Bronchial epithelial cell (primary cell): ENCODE measurements at regions not wholly inside any gene's neighbourhood (a gene's known extent, or its start where the extent isn't known, plus 50 kb on each side); places are given as distances from the start of the nearest gene placed in this dataset.

Experiments
- DNase-seq: peaks from one replicate; pipeline ENCODE4 v3.0.0-alpha.2; 2010; ENCODE audit warnings: low read depth
- FAIRE-seq: peaks from 2 replicates; lab custom pipeline; 2011; peaks lifted over from hg19 to GRCh38; lab: Jason Lieb, UNC
- H3K27me3 ChIP-seq: 2 replicates; pipeline ENCODE4 v1.5.1; 2011; ENCODE audit warnings: low read length; ENCODE audit not compliant: control insufficient read depth, insufficient read depth
- H3K36me3 ChIP-seq: 2 replicates; pipeline ENCODE4 v1.5.1; 2011; ENCODE audit warnings: low read length; ENCODE audit not compliant: control insufficient read depth, insufficient read depth
- H3K4me3 ChIP-seq: 2 replicates; pipeline ENCODE4 v1.5.1; 2011; ENCODE audit warnings: mild to moderate bottlenecking, low read depth, low read length, control low read depth
- CTCF ChIP-seq: IDR thresholded peaks from 2 replicates; pipeline ENCODE4 v1.5.1; 2011; ENCODE audit warnings: mild to moderate bottlenecking, moderate library complexity, low read length, control low read depth, inconsistent platforms; ENCODE audit not compliant: insufficient read depth, severe bottlenecking

GRCh38 chr13:22090106-22090505 is 419.2 kb downstream of the FGF9 start:
- Histone ChIP-seq H3K27me3 (no peaks in the 10 kb centered on the region), H3K36me3 (no peaks in the 10 kb centered on the region), H3K4me3 (no peak overlapping the region)
- DNase-seq (no peak), FAIRE-seq (no peak)
- TF ChIP-seq CTCF, result no peak

- no peak for DNase-seq
- Histone ChIP-seq H3K4me3 (no peak overlapping the region), H3K36me3 (no peaks in the 10 kb centered on the region), H3K27me3 (no peaks in the 10 kb centered on the region)
- no peak for TF ChIP-seq CTCF
- no peak for FAIRE-seq
Observed at GRCh38 chr13:22091222-22091970, 420.5 kb downstream of the FGF9 start.

GRCh38 chr13:22091971-22092300 is 421.1 kb downstream of the FGF9 start:
- no peaks in the 10 kb centered on the region for H3K36me3 ChIP-seq
- no peak for FAIRE-seq
- H3K27me3 ChIP-seq, result no peaks in the 10 kb centered on the region
- no peak overlapping the region for H3K4me3 ChIP-seq
- TF ChIP-seq CTCF, result no peak
- no peak for DNase-seq

- no peak for TF ChIP-seq CTCF
- H3K36me3 ChIP-seq, result no peaks in the 10 kb centered on the region
- no peak for FAIRE-seq
- H3K27me3 ChIP-seq, result peaks cover 2% of the 10 kb centered on the region
- DNase-seq, result no peak
- no peak overlapping the region for H3K4me3 ChIP-seq
Observed at GRCh38 chr13:22092791-22093560, 422.1 kb downstream of the FGF9 start.

- Histone ChIP-seq H3K4me3 (no peak overlapping the region), H3K36me3 (no peaks in the 10 kb centered on the region), H3K27me3 (peaks cover 2% of the 10 kb centered on the region)
- no peak for DNase-seq
- no peak for TF ChIP-seq CTCF
- no peak for FAIRE-seq
Observed at GRCh38 chr13:22095794-22096193, 424.9 kb downstream of the FGF9 start.
